GM19467 (cell line): ENCODE measurements at regions not wholly inside any gene's neighbourhood (a gene's known extent, or its start where the extent isn't known, plus 50 kb on each side); places are given as distances from the start of the nearest gene placed in this dataset.
"Not testable (repeated sequence)": the region's sequence is repeated elsewhere in the genome, so short reads cannot be mapped to it uniquely, and the experiment has no call there.

Source experiments
- ATAC-seq: cut with Tn5 transposase; IDR thresholded peaks from one replicate; pipeline ENCODE4 v1.9.1; 2021; ENCODE audit warnings: mild to moderate bottlenecking, moderate library complexity; ENCODE audit not compliant: unreplicated experiment

DNA sequence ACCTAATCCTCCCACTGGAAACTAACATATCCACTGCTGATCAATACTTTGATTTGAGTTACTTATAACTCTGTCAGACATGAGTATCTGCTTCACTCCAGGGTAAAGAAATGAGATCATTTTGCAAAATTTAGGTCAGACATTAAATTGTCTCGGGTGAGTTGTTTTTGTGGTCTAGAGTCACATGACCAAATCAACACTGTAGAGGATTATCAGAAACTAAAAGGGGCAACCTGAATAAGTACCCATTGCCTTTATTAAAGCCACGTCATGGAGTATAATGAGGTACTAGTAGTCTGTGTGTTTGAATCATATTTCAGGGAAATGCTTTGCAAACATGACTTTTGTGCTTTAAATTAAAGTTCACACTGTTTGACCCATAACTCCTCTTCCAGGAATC is 107.7 kb upstream of the ADO start:
- no peak for ATAC-seq

DNA sequence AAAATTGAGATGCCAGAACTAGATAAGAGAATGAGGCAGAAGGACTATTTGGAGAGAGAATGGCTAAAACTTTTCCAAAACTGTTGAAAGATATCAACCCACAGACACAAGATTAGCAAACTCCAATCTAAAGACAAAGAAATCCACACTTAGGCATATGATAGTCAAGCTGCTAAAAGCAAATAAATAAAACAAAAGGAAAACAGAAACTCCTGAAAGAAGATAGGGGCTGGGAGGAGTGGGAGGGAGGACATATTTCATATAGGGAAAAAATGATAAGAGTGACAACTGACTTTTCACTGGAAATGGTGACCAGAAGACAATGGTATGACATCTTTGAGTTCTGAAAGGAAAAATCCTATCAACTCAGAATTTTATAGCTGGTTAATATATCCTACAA is 105.4 kb upstream of the ADO start:
- no peak for ATAC-seq

DNA sequence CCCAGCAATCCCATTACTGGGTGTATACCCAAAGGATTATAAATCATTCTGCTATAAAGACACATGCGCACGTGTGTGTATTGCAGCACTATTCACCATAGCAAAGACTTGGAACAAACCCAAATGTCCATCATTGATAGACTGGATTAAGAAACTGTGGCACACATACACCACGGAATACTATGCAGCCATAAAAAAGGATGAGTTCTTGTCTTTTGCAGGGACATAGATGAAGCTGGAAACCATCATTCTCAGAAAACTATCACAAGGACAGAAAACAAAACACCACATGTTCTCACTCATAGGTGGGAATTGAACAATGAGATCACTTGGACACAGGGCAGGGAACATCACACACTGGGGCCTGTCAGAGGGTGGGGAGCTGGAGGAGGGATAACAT is 100.4 kb upstream of the ADO start:
- not testable (repeated sequence) for ATAC-seq

DNA sequence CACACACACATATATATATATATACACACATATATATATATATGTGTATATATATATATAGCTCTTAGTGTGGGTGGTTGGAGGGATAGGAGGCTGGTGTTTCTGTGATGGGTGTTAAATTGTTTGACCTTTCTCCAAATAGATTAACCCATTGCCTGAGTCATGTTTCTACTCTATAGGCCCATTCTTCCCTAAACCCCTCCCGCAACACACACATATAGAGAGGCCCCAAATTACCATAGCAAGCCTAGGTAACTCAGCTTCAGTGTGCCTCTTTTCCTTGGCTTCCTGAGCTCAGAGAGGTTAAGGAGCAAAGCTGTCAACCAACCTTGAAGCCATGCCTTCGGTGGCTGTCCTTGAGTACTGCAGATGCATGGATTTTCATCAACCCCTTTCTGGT is 98.7 kb upstream of the ADO start:
- ATAC-seq: no peak

DNA sequence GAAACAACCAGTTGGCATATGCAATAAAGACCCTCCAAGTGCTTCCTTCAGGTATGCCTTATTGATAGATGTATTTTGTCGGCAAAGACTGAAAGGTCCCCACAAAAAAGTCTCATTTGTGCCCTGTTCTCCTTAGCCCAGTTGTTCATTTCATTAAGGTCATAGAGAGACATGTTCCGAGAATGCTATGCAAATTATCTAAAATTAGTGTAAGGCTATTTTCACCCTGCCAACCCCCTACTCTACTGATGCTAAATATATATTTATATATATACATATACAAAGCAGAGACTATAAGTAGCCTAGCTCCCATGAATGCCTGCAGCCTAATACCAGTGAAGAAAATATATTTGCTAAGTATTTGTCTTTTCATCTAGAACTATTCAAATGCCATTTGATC is 96.7 kb upstream of the ADO start:
- peak; percentile 51 for ATAC-seq

DNA sequence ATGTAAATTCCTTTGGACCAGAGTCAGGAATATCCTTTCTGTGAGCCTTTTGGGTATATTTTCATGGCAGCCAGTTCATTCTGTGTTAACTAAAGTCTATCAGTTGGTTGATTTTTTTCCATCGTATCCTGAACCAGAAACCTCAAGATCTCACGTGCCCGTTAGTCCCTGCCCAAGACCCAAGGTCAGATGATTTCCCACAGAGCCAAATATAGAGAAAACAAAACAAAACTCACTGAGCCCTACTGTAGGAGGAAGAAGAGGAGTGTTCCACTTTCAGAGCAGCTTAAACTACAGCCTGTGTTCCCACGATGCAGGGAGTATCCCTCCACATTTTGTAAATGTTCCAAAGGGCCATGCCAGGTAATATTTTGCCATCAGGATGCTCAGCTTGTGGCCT is 96.0 kb upstream of the ADO start:
- ATAC-seq: no peak

DNA sequence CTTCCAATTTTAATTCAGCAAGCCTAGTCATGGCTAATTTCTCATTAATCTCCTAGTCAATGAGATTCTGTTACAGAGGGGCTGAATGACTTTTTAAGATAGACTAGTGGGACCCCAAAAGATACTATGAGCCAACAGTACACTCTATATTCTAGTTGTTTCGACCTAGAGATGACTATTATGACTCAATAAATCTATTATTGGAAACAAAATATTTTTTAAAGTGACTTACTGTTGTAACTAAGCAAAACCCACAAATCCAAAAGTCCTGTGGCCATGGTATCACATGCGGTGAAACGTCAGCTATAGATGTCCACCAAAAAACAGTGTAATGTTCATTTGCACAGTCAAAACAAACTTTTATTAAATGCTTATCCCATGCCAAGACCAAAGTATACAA is 95.3 kb upstream of the ADO start:
- no peak for ATAC-seq

DNA sequence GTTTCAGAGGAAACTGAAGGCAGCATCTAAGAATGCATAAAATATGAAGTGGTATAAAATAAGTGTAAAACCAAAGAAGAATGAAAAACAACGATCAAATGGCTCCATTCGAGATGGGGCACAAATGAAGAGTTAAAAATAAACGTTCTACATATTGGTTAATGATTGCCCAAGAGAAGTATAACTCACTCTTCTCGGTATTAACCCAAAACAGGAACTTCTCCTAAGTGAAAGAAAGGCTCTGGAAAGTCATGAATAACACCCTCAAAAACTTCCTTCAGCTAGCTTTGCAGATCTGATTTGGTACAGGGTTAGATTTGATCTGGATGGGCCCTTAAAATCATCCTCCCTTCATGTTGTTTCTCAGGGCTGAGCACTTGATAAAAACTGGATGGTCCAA is 94.3 kb upstream of the ADO start:
- peak; percentile 45 for ATAC-seq

DNA sequence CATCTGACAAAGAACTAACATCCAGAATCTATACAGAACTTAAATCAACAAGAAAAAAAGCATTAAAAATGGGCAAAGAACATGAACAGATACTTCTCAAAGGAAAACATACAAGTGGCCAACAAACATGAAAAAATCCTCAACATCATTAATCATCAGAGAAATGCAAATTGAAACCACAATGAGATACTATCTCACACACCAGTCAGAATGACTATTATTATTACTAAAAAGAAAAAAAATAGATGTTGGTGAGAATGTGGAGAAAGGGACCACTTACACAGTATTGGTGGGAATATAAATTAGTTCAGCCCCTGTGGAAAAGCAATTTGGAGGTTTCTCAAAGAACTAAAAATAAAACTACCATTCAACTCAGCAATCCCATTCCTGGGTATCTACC is 89.1 kb upstream of the ADO start:
- ATAC-seq: no peak

DNA sequence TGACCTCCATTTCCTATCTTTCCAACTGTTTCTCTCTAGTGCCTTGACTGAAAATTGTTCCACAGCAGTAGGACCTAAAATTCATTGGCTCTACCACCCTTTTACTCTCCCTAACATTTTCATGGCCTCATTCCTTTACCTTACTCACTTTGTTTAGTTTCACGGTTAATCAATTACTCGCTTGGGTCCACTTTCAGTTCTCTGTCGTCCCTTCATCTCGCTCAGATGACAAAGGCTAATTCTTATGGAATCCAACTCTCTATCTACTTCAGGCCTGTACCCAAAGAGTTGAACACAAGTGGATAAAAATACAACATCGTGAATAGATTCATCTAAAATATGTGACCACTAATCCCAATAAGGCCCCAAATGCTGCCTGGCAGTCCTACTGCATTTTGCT is 85.9 kb upstream of the ADO start:
- no peak for ATAC-seq

DNA sequence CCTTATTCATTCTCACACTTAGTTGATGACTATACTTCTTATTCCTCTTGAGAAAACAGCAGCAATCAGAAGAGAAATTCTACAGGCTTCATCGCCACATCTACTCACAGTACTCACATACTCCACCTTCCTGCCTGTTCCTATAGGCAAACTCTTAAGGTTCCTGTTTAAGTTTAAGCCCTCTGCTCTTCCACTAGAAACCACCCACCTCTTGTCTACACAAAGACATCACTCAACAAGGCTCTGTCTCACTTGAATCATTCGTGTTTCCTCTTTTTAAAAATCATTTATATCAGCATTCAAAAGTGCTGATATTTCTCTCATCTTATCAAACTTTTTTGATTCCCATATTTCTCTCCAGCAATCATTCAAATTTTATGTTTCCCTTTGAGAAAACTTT is 85.5 kb upstream of the ADO start:
- ATAC-seq: no peak

DNA sequence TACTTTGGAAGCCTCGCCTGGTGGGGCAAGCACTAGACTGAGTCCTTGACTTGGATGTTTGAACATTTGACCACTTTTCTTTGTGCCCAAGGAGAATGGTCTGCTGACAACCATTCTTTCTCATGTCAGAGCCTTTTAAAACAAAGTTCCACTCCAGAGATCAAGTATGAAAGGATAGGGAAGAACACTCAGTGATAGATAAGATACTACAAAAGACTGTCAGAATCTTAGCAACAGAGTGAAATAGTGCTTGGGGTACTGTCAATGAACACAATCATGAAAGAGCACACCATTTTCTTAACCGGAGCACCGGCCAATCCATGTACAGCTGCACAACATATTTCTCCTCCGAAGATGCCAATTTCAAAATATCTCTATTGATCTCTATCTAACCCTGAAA is 82.8 kb upstream of the ADO start:
- ATAC-seq: no peak

DNA sequence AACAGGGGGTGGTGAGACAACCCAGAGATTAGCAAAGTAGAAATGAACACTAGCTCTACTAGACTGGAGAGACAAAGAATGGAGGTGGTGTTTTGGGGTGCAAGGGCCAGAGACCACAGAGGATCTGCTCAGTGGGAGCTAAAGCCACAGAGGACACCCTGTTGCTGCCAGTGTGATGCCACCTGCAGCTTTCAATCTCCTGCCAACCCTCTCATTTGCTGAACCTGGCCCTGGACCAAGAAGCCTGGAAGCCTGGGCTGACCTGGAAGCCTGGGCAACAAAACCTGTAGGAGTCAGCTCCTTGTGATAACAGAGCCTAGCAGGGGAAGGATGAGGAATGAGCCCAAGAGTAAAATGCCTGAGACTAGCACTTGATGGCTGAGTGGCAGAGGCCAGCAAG is 81.1 kb upstream of the ADO start:
- no peak for ATAC-seq

DNA sequence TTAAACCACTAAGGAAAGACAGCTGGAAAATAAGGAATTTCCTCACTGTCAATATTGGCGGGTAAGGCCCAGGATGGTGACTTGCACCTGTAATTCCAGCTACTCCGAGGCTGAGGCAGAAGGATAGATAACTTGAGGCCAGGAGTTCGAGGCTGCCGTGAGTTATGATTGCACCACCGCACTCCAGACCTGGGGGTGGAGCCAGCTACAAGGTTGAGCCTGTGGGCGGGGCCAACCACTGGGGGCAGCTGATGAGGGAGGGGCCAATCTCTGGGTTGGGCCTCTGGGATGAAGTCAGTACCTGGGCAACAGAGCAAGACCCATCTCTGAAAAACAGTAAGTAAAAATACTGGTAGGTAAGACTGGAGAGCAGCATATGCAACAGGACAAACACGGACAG is 80.1 kb upstream of the ADO start:
- no peak for ATAC-seq

DNA sequence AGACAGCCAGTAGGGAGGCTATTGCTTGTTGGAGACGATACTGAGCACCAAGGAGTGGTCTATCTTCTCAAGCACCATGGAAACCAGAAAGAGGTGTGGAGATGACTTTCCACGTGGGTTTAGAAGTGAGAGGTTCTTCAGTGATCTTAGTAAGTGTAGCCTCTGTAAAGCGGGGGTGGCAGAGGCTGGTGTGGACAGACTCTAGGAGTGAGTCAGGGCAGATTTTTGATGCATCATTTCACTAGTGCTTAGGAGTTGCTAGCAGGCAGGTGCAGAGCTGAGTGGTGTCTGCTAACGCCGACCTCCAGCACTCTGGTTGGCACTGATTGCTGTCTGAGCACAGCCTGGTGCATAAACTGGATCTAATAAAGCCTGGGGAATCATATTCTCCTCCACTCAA is 78.4 kb upstream of the ADO start:
- peak; percentile 67 for ATAC-seq

DNA sequence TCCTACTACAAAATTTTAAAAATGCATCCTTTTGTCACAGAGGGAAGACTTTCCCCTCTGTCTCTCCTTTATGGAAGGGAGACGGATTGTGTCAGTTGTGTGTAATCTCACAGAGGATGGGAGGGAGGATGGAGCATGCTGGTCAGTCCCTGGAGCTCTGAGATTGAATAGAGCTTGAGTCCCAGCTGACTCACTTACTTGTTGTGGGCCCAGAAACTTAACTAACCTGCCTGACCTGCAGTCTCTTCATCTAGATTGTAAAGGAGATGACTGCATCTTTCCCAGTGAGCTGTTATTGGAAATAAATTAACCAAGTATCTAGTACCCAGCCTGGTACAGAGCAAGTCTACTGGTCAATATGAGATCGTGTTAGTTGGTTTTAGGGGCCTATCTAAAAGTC is 77.9 kb upstream of the ADO start:
- no peak for ATAC-seq

DNA sequence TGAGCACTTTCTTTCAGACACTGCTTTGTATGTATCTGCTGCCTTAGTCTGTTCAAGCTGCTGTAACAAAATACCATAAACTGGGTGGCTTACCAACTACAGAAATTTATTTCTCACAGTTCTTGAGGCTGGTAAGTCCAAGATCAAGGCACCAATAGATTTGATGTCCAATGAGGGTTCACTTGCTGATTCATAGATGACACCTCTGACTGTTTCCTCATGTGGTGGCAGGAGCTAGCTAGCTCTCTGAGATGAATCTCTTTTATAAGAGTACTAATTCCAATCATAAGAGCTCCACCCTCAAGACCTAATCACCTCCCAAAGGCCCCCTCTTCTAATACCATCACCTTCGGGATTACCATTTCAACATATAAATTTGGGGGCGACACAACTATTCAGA is 76.6 kb upstream of the ADO start:
- no peak for ATAC-seq

DNA sequence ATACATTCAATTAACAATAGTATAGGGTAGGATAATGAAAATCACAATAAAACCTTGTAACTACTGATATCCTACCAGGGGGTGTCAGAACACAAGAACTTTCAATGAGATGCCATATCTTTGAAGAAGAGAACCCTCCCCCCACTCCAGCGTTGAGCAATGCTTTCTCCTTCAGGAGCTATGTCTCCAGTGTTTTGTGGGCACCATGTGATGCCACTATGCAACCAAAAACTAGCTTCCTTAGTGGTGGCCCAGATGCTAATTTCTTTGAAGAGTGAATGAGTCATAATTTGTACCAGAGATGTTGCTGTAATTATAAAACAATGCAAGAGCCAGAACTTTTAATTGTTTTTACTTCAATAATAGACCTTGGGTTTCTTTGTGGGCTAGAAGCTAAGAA is 76.0 kb upstream of the ADO start:
- ATAC-seq: no peak

DNA sequence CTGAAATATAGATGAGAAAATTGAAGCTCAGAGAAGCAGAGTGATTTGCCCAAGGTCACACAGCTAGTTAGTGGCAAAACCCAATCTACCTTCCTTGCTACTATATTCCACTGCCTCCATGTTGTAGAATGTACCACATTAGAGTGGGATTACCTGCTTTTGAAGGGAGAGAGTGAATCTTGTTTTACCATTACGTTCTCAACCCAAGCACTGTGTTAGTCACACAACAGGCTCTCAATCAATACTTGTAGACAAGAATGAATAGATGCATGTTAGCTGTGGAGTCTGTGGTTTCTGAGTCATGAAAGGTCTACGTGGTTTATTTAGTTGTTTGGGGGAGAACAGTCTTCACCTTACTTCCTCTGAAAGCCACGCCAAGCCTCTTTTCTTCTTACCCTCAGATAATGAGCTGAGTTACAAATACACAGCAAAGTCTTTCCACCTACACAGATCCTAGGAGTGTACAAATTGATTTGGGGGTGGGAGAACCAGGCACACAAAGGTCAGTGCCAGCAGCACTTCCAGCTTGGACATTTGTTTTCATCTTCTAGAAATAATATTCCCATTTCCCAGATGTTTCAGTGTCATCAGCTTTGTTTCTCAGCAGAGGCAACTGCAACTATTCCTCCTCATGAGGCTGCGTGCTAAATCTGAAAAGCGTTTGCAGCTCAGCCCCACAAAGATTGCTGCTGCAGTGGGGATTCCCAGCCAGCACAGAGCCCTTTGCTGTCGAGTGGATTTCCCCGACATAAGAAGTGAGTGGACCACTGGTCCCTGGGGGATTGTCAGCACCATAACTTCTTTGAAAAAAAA is 71.5 kb upstream of the ADO start:
- ATAC-seq: peak; percentile 67

DNA sequence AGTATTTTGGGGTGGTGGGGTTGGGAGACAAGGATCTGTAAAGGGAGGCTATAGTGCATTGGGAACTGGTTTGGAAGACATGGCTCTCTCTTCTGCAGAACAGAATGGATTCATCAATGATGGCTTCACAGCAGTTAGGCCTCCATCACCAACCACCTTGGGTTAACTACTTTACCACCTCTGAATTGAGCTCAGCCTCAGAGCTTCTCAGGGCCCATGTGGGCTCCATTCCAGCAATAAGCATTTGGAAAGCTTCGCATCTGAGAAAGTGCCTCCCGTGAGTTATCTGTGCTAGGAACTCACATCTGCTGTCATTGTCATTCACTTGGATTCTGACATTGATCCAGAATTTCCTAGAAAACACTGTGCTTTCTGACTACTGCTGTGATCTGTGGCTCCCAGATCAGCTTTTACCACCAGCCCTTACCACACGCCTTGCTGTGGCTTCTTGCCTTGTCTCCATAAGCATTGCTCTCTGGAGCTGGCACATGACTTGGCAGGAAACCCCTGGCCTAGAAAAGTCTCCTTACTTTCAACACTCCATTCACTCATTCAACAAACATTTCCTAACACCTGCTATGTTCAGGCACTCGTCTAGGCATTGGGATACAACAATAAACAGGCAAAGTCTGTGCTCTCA is 70.7 kb upstream of the ADO start:
- ATAC-seq: no peak

DNA sequence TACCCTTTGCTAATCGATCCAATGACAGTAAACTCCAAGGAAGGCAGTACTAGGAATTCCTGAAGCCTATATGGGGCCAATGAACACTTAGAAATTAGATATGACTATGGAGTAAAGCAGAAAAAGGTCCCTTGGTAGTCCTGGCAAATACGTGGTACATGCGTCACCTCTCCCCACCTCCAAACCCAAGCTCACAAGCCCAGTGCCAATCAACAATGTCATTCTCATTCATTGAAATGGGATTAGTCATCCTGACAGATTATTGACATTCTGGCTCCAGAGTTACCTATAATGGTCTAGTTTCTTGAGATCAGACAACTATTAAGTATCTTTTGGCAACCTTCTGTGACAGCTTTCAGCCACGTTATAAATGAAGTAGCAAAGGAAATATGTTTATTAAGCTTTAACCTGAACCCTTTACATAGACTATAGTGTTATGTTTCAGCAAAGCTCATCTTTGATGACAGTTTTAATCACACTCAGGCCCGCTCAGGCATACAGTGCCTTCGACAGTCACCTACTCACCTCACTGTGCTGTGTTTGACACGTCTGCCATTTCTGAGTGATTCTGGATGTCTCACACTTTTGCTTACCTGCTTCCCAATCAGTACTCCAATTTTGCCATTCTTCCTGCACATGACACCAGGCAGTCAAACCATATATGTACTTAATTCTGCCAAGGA is 69.6 kb upstream of the ADO start:
- no peak for ATAC-seq

DNA sequence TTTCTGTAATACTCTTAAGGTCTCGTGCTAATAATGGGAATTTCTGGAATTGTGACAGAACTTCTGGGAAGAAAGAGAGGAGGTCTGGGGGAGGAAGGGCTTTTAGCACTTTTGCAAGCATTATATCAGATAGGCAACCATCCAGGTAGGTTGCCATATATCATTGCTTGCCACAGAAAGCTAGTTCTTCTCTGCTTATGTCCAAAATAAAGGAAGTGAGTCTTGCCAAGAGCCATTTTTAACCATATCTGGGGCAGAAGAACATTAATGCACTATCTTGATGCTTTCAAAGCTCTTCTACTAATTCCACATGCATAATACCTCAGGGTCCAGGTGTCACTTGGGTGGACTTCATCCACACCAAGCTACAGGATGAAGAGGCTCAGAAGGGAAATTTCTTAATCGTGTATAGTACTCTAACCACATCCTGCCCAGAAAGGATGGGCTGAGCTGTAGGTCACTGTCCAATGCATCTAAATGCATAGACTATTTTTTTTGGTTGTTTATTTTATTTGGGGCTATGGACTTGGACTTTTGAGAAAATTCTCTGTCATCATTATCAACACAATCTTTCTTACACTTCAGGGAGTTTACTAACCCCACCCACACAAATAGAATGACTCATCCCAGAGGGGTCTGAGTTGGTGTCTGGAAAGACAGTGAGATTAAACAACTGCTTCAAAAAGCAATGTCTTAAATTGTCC is 68.9 kb upstream of the ADO start:
- ATAC-seq: peak; percentile 67
